ENCODE measurements at regions not wholly inside any gene's neighbourhood (a gene's known extent, or its start where the extent isn't known, plus 50 kb on each side); places are given as distances from the start of the nearest gene placed in this dataset.

DNA sequence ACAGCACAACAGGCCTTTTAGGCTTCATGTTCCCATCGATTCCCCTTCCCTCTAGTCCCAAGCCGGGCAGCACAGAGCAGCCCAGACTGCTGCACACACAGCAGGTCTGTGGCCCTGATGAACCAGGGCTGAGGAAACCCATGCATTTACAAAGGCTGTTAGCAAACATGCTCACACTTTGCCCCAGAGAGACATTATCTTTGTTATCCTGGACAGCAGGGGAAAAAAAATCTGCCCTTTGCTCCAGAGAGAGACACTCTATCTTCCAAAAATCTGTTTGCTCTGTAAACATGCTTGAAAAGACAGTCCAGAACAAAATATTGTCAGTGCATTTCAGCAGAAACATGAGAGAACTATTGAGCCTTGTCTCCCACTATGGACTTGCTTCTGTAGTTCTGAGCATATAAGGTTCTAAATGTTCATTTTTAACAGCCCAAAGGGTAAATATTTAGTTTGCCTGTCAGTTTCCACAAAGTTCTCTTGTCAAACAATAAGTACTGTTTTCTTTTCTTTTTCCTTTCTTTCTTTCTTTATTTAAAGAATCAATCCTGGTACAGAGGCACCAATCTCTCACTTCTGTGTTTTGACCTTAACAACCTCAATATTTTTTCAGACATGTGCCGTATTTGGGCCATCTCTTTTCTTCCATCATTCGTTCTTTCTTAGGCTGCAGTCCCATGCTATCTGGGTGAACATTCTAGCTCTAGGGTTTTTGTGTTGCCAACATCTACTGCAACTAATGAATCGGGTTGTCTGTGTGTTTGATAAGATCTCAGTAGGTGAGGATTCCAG, 468.0 kb downstream of the EPM2A start (continued):
- TF ChIP-seq ZNF577 (CRISPR knock-in tag; IDR thresholded peaks at IDR 0.05; ENCODE audit: borderline replicate concordance, low read depth) (no peak), MAFK (conservative IDR thresholded peaks at IDR 0.05 in 1 of 2, IDR thresholded peaks at IDR 0.05 in 1 of 2; ENCODE audit: low read length in 2 of 2) (peak; percentile 22 to 37; a peak in 2 of 4 replicates), RBM22 (optimal IDR thresholded peaks at IDR 0.05; ENCODE audit: low read length) (no peak), RCOR2 (CRISPR knock-in tag; IDR thresholded peaks at IDR 0.05) (peak; percentile 97), EED (CRISPR knock-in tag; IDR thresholded peaks at IDR 0.05) (no peak; the same call in 1 of the 2 replicates), ZNF547 (CRISPR knock-in tag; IDR thresholded peaks at IDR 0.05) (peak; percentile 68; the same call in 1 of the 2 replicates), ZNF564 (CRISPR knock-in tag; IDR thresholded peaks at IDR 0.05) (peak; percentile 73), YEATS2 (CRISPR knock-in tag; IDR thresholded peaks at IDR 0.05; ENCODE audit: borderline replicate concordance) (no peak; the same call in 1 of the 2 replicates), ZFP62 (CRISPR knock-in tag; IDR thresholded peaks at IDR 0.05) (no peak), ZBTB4 (CRISPR knock-in tag; IDR thresholded peaks at IDR 0.05; ENCODE audit: borderline replicate concordance) (no peak), MXD1 (CRISPR knock-in tag; IDR thresholded peaks at IDR 0.05) (no peak), SNAPC2 (CRISPR knock-in tag; IDR thresholded peaks at IDR 0.05) (no peak; the same call in 1 of the 2 replicates), ZFP82 (CRISPR knock-in tag; IDR thresholded peaks at IDR 0.05; ENCODE audit: borderline replicate concordance) (no peak)
- TF ChIP-seq, protein P1, sequence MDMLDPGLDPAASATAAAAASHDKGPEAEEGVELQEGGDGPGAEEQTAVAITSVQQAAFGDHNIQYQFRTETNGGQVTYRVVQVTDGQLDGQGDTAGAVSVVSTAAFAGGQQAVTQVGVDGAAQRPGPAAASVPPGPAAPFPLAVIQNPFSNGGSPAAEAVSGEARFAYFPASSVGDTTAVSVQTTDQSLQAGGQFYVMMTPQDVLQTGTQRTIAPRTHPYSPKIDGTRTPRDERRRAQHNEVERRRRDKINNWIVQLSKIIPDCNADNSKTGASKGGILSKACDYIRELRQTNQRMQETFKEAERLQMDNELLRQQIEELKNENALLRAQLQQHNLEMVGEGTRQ (IDR thresholded peaks at IDR 0.05; ENCODE audit: low read depth, low read length) = no peak
- TF ChIP-seq, protein P1 (CRISPR knock-in tag; IDR thresholded peaks at IDR 0.05; ENCODE audit: borderline replicate concordance) = no peak; the same call in 1 of the 2 replicates
- TF ChIP-seq, protein P2, sequence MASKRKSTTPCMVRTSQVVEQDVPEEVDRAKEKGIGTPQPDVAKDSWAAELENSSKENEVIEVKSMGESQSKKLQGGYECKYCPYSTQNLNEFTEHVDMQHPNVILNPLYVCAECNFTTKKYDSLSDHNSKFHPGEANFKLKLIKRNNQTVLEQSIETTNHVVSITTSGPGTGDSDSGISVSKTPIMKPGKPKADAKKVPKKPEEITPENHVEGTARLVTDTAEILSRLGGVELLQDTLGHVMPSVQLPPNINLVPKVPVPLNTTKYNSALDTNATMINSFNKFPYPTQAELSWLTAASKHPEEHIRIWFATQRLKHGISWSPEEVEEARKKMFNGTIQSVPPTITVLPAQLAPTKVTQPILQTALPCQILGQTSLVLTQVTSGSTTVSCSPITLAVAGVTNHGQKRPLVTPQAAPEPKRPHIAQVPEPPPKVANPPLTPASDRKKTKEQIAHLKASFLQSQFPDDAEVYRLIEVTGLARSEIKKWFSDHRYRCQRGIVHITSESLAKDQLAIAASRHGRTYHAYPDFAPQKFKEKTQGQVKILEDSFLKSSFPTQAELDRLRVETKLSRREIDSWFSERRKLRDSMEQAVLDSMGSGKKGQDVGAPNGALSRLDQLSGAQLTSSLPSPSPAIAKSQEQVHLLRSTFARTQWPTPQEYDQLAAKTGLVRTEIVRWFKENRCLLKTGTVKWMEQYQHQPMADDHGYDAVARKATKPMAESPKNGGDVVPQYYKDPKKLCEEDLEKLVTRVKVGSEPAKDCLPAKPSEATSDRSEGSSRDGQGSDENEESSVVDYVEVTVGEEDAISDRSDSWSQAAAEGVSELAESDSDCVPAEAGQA (IDR thresholded peaks at IDR 0.05; ENCODE audit: low read depth) = 0 out of 2 replicates have a peak, but pooled peaks have one; percentile 36
- TF ChIP-seq, protein P2 (CRISPR knock-in tag; IDR thresholded peaks at IDR 0.05; ENCODE audit: borderline replicate concordance) = peak; percentile 91; the same call in 1 of the 2 replicates

Data from HepG2 (cell line).